GM19467 (cell line): ENCODE measurements at regions not wholly inside any gene's neighbourhood (a gene's known extent, or its start where the extent isn't known, plus 50 kb on each side); places are given as distances from the start of the nearest gene placed in this dataset.
"Not testable (repeated sequence)": the region's sequence is repeated elsewhere in the genome, so short reads cannot be mapped to it uniquely, and the experiment has no call there.

Experiments used
- ATAC-seq: cut with Tn5 transposase; IDR thresholded peaks from one replicate; pipeline ENCODE4 v1.9.1; 2021; ENCODE audit warnings: mild to moderate bottlenecking, moderate library complexity; ENCODE audit not compliant: unreplicated experiment

DNA sequence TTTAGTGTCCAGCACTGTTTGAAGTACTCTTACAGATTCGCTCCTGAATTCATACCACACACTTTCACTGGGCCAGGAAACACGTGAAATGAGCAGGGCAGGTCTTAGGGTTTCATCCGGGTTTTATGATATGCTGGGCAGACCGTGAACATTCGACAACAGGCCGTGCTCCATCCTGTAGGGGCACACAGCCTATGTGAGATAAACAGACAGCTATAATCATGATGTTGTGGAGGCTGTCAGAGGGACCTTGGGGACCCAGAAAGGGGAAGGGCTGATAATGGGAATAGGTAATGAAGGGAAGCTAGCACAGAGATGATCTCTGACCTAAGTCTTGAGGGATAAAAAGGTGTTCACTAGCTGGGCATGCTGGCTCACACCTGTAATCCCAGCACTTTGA, 110.4 kb downstream of the RIN2 start:
- no peak for ATAC-seq

DNA sequence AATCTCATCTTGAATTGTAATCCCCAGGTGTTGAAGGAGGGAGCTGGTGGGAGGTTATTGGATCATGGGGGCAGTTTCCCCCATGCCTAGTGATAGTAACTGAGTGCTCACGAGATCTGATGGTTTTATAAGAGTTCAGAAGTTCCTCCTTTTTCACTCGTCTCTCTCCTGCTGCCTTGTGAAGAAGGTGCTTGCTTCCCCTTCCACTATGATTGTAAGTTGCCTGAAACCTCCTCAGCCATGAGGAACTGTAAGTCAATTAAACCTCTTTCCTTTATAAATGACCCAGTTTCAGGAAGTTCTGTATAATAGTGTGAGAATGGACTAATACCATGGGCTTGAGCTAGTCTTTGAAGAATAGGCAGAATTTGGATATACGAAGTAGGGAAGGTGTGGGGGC, 113.9 kb downstream of the RIN2 start:
- no peak for ATAC-seq

DNA sequence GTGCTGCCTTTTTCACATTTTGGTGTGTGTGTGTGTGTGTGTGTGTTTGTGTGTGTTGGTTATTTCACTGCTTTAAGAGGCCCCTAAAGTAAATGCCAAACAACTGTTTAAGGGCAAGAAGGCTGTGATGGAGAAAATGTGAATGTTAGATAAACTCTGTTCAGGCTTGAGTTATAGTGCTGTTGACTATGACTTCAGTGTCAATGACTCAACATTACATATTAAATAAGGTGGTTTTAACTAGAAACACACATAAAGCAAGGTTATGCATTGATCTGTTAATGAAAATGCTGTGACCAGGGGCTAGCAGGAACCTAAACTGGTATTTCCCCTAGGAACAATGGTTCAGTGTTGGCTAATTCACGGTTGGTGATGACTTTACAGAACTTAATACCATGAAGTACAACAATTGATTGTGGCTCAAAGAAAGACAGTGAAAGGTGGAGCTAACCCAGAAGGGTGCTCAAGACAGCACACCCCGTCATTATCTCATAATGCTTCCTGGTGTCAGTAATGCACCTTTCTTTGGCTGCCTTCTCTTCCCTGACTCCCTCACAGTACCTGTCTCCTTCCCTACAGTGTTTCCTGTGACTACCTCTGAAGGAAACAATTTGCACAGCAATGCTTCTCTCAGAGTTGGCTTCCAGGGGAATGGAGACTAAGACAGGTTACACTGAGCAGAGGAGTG, 116.1 kb downstream of the RIN2 start:
- no peak for ATAC-seq

DNA sequence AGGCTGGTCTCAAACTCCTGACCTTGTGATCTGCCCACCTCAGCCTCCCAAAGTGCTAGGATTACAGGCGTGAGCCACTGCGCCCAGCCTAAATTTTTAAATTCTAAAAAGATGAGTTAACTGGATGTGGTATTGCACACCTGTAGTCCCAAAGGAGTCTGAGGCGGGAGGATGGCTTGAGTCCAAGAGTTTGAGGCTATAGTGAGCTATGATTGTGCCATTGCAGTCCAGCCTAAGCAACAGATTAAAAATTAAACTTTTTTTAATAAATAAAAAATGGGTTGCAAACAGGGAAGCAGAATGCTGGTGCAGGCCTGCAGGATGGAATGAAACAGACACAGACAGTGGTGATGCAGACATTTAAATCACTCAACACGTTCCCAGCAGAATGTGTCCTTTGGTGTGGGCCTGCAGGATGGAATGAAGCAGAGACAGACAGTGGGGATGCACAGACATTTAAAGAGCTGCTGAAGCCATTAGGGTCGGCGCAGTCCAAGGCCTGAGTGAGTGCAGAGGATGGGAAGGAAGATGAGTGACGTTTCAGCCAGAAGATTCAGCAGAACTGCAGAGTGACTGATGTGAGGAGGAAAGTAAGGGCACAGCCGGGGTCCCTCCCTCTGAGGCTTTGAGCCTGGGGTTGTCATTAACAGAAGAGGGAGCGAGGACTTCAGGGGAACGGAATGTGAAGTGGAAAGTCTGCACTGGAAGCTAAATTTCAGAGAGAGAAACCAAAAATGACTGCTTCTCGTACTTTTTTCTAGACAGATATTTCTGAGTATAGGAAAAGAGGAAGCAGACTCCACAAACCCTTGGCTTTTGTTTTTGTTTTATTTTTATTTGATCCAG, 117.5 kb downstream of the RIN2 start:
- ATAC-seq: no peak

DNA sequence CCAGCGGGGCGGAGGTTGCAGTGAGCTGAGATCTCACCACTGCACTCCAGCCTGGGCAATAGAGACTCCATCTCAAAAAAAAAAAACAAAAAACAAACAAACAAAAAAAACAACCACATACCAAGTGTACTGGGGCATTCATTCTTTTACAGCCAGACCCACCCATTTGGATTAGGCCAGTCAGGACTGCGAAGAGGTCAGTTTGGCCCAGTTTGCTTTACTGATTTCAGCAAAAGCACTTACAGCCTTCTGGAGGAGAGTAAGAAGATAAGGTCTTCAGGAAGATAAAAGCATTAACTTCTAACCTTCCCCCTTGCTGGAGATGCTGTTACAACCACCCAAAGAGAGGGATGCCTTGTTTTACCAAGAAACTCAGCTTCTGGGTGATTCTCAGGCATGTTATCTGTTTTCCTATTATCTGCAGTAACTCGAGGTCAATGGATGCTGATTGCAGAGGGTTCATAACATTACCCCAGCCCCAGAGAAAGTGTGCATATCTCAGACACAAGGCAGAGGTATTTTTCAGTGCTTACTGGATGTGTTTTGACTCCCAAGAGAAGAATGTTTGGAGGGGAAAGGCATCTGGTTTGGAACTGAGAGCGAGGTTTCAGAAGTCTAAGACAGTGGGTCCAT, 118.9 kb downstream of the RIN2 start:
- ATAC-seq: no peak

DNA sequence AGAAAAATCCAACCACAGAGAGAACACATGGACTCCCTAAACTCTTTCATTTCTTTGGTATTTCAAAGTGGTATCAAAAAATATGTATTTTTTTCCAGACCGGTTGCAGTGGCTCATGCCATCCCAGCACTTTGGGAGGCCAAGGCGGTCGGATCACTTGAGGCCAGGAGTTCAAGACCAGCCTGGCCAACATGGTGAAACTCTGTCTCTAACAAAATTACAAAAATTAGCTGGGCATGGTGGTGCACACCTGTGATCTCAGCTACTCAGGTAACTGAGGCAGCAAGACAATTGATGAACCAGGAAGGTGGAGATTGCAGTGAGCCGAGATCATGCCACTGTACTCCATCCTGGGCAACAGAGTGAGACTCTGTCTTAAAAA, 121.8 kb downstream of the RIN2 start:
- ATAC-seq: not testable (repeated sequence)

DNA sequence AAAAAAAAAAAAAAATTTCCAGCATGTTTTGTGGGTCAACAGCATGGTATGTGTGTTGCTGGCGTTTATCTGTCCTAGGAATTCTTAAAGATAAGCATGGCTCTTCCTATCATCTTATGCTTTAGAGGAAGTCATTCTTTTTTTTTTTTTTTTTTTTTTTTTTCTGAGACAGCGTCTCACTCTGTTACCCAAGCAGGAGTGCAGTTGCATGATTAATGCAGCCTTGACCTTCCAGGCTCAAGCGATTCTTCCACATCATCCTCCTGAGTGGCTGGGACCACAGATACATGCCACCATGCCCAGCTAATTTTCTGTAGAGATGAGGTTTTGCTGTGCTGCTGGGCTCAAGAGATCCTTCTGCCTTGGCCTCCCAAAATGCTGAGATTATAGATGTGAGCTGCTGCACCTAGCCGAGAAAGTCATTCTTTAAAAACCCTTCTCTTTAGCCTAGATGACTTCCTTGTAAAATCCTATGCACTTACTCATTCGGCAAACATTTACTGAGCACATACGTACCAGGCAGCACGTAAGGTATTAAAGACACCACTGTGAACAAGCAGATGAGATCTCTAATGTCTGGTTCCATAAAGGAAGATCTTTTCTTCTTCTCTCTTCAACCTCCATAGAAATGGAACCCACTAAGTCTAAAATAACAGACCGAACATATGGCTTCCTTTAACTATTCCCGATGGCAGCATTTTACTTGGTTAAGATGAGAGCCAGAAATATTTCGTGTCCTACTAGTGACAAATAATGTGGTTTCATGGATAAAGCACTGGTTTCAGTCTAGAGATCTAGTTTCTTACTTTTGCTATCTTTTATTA, 122.4 kb downstream of the RIN2 start:
- ATAC-seq: no peak

DNA sequence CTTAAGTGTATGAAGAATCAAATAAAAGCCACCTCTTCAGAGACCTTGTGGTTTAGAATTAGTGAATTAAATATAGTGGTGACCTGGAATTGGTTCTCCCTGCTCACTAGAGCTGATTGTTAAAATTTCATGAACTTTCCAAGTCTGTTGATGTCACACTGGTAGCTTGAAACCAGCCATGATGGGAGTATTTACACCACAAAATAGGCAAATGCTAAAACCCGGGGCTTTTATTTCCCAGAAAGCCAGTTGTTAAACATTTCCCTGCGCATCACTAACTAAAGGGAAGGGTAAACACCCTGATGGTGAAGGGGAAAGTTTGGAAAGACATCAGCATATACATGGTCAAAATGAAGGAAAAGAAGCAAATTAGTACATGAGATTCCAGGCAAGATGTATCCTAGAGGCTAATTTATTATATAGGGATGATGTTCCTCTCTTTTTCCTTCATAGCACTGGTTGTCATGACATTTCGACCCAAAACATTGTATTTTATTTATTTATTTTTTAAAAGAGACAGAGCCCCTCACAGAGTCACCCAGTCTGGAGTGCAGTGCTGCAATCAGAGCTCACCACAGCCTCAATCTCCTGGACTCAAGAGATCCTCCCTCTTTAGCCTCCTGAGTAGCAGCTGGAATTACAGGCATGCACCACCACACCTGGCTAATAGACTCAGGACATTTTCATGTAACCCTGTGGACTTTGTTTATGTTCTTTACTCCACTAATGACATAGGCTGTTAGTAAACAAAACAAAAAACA, 123.2 kb downstream of the RIN2 start:
- ATAC-seq: no peak

DNA sequence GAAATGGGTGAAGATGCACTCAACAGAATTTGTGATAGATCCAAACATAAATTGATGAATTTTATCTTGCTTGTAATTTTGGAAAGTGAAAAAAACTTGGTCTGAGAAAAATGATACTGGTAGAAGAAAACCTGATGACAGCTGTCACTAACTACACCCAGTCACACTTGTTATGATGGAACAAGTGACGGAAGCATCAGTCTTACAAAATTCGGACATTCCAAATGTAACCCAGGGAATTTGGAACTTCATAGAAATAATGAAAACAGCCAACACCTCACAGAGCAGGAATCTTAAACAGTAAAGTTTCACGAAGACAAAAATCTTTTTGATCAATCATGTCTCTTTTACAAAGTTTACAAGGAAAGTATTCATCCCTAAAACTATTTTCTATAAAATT, 123.9 kb downstream of the RIN2 start:
- no peak for ATAC-seq

DNA sequence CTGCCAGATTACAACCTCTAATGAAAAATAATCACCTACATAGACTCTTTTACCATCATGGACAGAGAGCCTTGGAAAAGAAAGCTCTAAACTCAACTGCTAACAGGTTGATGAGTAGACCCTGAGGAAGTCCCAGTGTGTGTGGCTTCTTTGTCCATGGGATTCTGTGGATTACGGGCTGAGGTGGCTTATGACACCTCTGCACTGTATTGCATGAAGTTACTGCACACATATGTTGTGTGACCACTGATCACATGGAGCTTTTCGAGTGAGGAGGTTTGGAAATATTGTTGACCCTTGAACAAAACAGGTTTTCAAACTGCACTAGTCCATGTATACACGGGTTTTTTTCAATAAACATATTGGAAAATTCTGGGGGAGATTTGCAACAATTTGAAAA, 124.4 kb downstream of the RIN2 start:
- ATAC-seq: no peak

DNA sequence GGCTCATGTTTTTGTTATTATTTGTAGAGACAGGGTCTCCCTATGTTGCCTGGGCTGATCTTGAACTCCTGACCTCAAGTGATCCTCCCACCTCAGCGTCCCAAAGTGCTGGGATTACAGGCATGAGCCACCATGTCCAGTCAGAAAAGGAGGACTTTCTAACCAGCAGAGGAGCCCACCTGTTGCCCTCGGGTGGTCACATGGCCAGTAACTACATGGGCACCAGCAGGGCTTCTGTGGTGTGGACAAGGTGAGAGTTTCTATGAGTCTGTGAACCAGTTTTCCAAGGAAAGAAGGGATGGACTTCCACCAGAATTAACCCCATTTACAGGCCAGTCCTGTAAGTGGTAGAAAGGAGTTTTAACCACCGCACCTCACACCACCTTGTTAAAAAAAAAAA, 125.4 kb downstream of the RIN2 start:
- no peak for ATAC-seq

DNA sequence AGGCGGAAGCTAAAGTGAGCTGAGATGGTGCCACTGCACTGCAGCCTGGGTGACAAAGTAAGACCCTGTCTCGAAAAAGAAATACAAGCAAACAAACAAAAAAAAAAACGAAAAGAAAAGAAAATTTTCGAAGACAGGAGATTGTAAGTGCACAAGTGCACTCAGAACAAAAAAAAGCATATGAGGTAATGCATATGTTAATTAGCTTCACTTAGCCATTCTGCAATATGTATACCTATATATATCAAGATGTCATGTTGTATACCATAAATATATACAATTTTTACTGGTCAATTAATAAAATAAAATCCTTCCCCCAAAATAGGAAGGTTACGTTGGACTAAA, 127.5 kb downstream of the RIN2 start:
- no peak for ATAC-seq

DNA sequence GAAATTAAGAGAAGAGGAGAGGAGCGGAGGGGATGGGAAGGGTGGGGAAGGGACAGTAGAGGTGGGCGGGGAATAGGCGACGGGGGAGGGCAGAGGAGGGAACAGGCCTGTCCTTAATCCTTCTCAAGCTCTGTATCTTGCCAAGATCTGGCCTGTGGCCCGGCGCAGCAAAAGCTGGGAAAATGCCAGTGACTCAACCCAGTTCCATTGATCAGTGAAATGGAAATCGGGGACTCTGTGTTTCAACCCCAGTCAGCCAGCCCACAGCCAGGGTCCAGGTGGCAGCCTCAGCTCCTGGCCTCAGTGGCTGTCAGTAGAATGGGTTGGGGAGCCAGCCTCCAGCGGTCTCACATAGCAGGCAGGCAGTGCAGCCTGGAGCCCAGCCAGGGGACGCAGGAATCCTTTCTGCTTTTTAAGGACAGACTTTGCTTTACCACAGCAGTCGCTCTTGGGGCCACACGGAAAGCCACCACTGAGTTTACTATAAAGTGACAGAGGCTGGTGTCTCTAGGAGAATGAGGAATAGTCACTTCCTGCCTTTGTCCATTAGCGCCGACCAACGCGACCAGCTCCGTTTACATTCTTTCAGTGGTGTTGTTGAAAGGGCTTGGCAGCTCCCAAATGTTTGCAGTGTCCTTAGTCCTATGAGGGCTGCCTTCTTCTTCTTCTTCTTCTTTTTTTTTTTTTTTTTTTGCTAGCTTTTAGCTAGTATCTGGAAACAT, 128.0 kb downstream of the RIN2 start:
- no peak for ATAC-seq

DNA sequence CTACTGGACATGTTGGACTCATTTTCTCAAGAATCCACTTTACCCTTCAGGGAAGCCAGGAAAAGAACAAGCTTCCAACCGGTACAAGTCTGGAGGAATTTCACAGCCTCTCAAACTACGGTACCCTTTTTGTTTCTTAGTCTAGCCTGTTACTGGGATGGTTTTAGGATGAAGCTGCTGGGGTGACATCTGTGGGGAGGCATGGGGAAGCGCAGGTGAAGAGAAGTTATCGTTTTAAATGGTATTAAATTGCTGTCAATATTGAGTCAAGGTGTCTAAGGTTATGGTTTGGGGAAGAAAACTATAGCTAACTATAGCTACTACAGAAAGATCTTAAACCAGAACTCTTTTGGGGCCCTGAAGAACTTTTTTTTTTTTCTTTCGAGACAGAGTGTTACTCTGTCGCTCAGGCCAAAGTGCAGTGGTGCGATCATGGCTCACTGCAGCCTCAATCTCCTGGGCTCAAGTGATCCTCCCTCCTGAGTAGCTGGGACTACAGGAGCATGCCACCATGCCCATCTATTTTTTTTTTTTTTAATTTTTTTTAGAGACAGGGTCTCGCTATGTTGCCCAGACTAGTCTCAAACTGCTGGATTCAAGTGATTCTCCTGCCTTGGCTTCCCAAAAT, 128.7 kb downstream of the RIN2 start:
- no peak for ATAC-seq

DNA sequence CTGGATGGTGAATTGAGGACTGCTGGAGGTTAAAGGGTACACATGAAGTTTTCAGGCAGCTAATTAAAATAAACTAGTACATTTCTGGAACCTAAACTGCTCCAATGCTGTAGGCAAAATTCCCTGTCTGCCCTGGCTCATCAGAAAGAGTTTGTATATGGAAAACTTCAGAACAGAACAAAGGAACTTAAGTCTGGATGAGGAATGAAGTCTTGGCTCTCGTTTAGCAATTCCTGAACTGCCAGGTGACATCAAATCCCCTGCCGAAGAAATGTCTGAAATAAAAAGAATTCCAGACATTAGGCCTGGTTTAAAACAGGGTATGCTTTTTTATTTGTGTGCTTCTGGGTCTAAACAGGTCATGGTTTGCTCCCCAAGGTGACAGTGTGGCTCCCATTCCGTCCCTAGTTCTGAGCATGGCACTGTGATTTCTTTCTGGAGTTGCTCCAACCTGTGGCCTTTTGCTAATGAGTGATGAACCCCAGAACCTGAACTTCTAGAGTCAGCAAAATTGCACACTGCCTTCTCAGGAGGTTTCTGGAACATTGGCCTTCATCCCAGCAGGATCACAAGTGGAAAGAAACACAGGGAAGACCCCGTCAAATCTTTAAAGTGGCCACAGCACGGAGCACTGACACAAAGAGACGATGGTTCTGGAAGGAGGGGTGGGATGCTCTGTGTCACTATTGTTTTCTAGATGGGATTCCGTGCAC, 129.4 kb upstream of the NAA20 start:
- ATAC-seq: no peak

DNA sequence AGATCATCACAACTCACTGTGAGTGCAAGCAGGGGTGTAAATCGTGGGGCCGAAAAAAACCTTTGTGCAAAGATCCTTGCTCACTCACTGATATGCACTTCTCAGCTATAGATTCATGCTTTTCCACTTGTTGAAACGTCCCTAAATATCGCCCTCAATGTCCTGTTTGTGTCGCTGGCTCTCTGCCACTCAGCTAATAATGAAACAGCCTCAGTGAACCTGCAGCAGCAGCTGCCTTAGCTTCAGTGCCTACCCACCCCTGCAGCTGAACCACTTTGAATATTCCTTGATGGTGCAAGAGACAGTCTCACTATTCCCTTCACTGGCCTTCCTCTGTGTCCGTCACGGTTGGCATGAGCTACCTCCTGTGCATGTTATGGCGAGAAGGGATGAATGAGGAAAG, 128.9 kb upstream of the NAA20 start:
- no peak for ATAC-seq

DNA sequence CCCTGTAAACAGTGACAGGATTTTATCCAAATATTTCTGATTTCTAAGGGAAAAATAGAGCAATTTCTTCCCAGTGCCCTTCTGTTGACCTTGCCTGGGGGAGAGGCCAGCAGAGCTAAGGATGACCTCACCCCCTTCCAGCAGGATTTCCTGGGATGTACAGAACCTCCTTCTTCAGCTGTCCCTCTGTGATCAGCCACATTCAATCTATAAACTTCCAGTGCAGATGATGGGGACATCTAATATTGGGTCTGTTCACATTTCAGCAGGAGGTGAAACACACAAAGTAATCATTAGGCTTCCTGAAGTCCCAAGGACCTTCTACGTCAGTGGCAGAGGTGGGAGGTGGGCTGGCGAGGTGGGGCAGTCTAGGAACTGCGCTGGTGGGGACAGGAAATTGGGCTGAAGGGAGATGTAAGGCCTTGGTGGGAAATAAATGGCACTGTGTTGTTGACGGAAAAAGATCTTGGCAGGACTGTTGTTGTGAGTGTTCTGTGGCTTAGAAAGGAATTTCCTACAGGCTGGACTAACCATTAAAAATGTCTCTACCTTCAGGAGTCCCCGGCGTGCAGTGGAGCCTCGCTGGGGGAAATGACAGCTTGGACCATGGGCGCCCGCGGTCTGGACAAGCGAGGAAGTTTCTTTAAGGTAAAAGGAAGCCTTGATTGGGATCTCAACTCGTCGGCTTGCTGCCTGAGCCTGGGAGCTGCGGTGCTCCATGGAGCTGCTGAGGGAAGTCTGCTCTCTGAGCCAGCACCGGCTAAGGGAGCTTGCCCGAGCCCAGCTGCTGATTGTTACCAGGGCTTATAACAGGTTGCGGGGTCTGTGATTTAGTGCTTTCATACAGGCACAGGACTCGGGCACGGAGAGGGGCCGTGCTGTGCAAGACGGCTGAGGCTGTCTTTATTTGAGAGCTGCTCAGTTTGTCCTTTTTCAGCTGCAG, 127.9 kb upstream of the NAA20 start:
- no peak for ATAC-seq
